Stimulated activated effector memory CD8-positive, alpha-beta T cell treated with anti-CD3 and anti-CD28 coated beads, Interleukin-12 subunit alpha, Interleukin-12 subunit beta, amount 100 ng/mL, for 72 hours (primary cell): ENCODE measurements at regions not wholly inside any gene's neighbourhood (a gene's known extent, or its start where the extent isn't known, plus 50 kb on each side); places are given as distances from the start of the nearest gene placed in this dataset.

Experiments
- ATAC-seq: fragments of 150-1000 bp; cut with Tn5 transposase; 2 replicates; pipeline ENCODE4 v1.10.0; 2021
- DNase-seq, 2 donors: peaks; one replicate each; pipeline ENCODE4 v3.0.0; 2021 to 2022; ENCODE audit warnings: low spot score in 2 of 2
- H3K27ac Mint-ChIP-seq: one replicate; pipeline ENCODE4 v1.8.0; 2022; ENCODE audit warnings: mild to moderate bottlenecking, mixed read lengths
- H3K36me3 Mint-ChIP-seq: one replicate; pipeline ENCODE4 v1.8.0; 2022; ENCODE audit warnings: mild to moderate bottlenecking, mixed read lengths
- H3K4me1 Mint-ChIP-seq: one replicate; pipeline ENCODE4 v1.8.0; 2022; ENCODE audit warnings: mixed read lengths
- H3K4me3 Mint-ChIP-seq: one replicate; pipeline ENCODE4 v1.8.0; 2022; ENCODE audit warnings: mild to moderate bottlenecking, mixed read lengths
- H3K9me3 Mint-ChIP-seq: one replicate; pipeline ENCODE4 v1.8.0; 2022; ENCODE audit warnings: mixed read lengths

- H3K27ac Mint-ChIP-seq: no peak overlapping the region
- H3K36me3 Mint-ChIP-seq: no peaks in the 10 kb centered on the region
- ATAC-seq: no peak
- no peak overlapping the region for H3K4me3 Mint-ChIP-seq
- H3K9me3 Mint-ChIP-seq: peaks cover 15% of the 10 kb centered on the region
- DNase-seq: no peak
- no peaks in the 10 kb centered on the region for H3K4me1 Mint-ChIP-seq
Measured at GRCh38 chr3:76078101-76078500, 292.8 kb upstream of the ZNF717 start.

GRCh38 chr3:76083992-76084391, 298.6 kb upstream of the ZNF717 start:
- no peaks in the 10 kb centered on the region for H3K36me3 Mint-ChIP-seq
- DNase-seq: no peak

GRCh38 chr3:76096036-76096435, 310.7 kb upstream of the ZNF717 start:
- no peak overlapping the region for H3K27ac Mint-ChIP-seq
- no peak overlapping the region for H3K4me3 Mint-ChIP-seq
- DNase-seq (no peak), ATAC-seq (no peak)
- no peaks in the 10 kb centered on the region for H3K4me1 Mint-ChIP-seq
- H3K9me3 Mint-ChIP-seq: peaks cover 14% of the 10 kb centered on the region
- no peaks in the 10 kb centered on the region for H3K36me3 Mint-ChIP-seq

More at GRCh38 chr3:76083992-76084391, 298.6 kb upstream of the ZNF717 start:
- no peak overlapping the region for H3K27ac Mint-ChIP-seq
- H3K4me3 Mint-ChIP-seq: no peak overlapping the region
- no peaks in the 10 kb centered on the region for H3K4me1 Mint-ChIP-seq
- H3K9me3 Mint-ChIP-seq: peaks cover 36% of the 10 kb centered on the region
- no peak for ATAC-seq

GRCh38 chr3:76096836-76097588, 311.7 kb upstream of the ZNF717 start:
- H3K9me3 Mint-ChIP-seq: peaks cover 10% of the 10 kb centered on the region
- no peaks in the 10 kb centered on the region for H3K4me1 Mint-ChIP-seq
- ATAC-seq: no peak
- H3K4me3 Mint-ChIP-seq: no peak overlapping the region
- DNase-seq: no peak
- H3K36me3 Mint-ChIP-seq: no peaks in the 10 kb centered on the region
- H3K27ac Mint-ChIP-seq: no peak overlapping the region

GRCh38 chr3:76097589-76097969, 312.2 kb upstream of the ZNF717 start:
- ATAC-seq: no peak
- no peak for DNase-seq
- Mint-ChIP-seq H3K27ac (no peak overlapping the region), H3K9me3 (peaks cover 9% of the 10 kb centered on the region), H3K4me1 (no peaks in the 10 kb centered on the region), H3K4me3 (no peak overlapping the region), H3K36me3 (no peaks in the 10 kb centered on the region)

- DNase-seq: no peak
- peaks cover 16% of the 10 kb centered on the region for H3K9me3 Mint-ChIP-seq
- no peak overlapping the region for H3K27ac Mint-ChIP-seq
- H3K4me1 Mint-ChIP-seq: no peaks in the 10 kb centered on the region
- ATAC-seq: no peak
- H3K36me3 Mint-ChIP-seq: no peaks in the 10 kb centered on the region
- no peak overlapping the region for H3K4me3 Mint-ChIP-seq
Measured at GRCh38 chr3:76099956-76100355, 314.6 kb upstream of the ZNF717 start.

- DNase-seq (no peak), ATAC-seq (no peak)
- H3K27ac Mint-ChIP-seq: no peak overlapping the region
Measured at GRCh38 chr3:76107935-76108570, 322.7 kb upstream of the ZNF717 start.

GRCh38 chr3:76111808-76112207, 326.5 kb upstream of the ZNF717 start:
- ATAC-seq (no peak), DNase-seq (no peak)
- no peaks in the 10 kb centered on the region for H3K36me3 Mint-ChIP-seq
- no peaks in the 10 kb centered on the region for H3K4me1 Mint-ChIP-seq
- H3K9me3 Mint-ChIP-seq: peaks cover 9% of the 10 kb centered on the region
- H3K27ac Mint-ChIP-seq: no peak overlapping the region
- H3K4me3 Mint-ChIP-seq: no peak overlapping the region

More at GRCh38 chr3:76107935-76108570, 322.7 kb upstream of the ZNF717 start:
- Mint-ChIP-seq H3K4me3 (no peak overlapping the region), H3K36me3 (no peaks in the 10 kb centered on the region), H3K4me1 (no peaks in the 10 kb centered on the region), H3K9me3 (peaks cover 14% of the 10 kb centered on the region)

GRCh38 chr3:76122007-76122406, 336.7 kb upstream of the ZNF717 start:
- Mint-ChIP-seq H3K4me3 (no peak overlapping the region), H3K9me3 (peaks cover 17% of the 10 kb centered on the region), H3K4me1 (no peaks in the 10 kb centered on the region), H3K27ac (no peak overlapping the region), H3K36me3 (no peaks in the 10 kb centered on the region)
- ATAC-seq (no peak), DNase-seq (no peak)

- H3K4me1 Mint-ChIP-seq: no peaks in the 10 kb centered on the region
- no peak overlapping the region for H3K27ac Mint-ChIP-seq
- H3K9me3 Mint-ChIP-seq: peaks cover 5% of the 10 kb centered on the region
Measured at GRCh38 chr3:76129441-76129840, 344.1 kb upstream of the ZNF717 start.

GRCh38 chr3:76131396-76132153, 346.2 kb upstream of the ZNF717 start:
- no peaks in the 10 kb centered on the region for H3K36me3 Mint-ChIP-seq
- H3K9me3 Mint-ChIP-seq: peaks cover 5% of the 10 kb centered on the region
- no peaks in the 10 kb centered on the region for H3K4me1 Mint-ChIP-seq
- DNase-seq: no peak
- H3K4me3 Mint-ChIP-seq: no peak overlapping the region
- no peak overlapping the region for H3K27ac Mint-ChIP-seq
- no peak for ATAC-seq

More at GRCh38 chr3:76129441-76129840, 344.1 kb upstream of the ZNF717 start:
- no peaks in the 10 kb centered on the region for H3K36me3 Mint-ChIP-seq
- H3K4me3 Mint-ChIP-seq: no peak overlapping the region
- DNase-seq (no peak), ATAC-seq (no peak)

GRCh38 chr3:76132154-76132470, 346.8 kb upstream of the ZNF717 start:
- ATAC-seq: no peak
- Mint-ChIP-seq H3K4me1 (no peaks in the 10 kb centered on the region), H3K27ac (no peak overlapping the region), H3K36me3 (no peaks in the 10 kb centered on the region), H3K9me3 (peaks cover 5% of the 10 kb centered on the region), H3K4me3 (no peak overlapping the region)
- DNase-seq: no peak

GRCh38 chr3:76134166-76134565, 348.8 kb upstream of the ZNF717 start:
- peaks cover 5% of the 10 kb centered on the region for H3K9me3 Mint-ChIP-seq
- H3K27ac Mint-ChIP-seq: no peak overlapping the region
- no peak overlapping the region for H3K4me3 Mint-ChIP-seq
- no peak for ATAC-seq
- H3K36me3 Mint-ChIP-seq: no peaks in the 10 kb centered on the region
- no peak for DNase-seq
- no peaks in the 10 kb centered on the region for H3K4me1 Mint-ChIP-seq

GRCh38 chr3:76138921-76139320, 353.6 kb upstream of the ZNF717 start:
- Mint-ChIP-seq H3K36me3 (no peaks in the 10 kb centered on the region), H3K27ac (no peak overlapping the region), H3K9me3 (peaks cover 4% of the 10 kb centered on the region), H3K4me3 (no peak overlapping the region), H3K4me1 (no peaks in the 10 kb centered on the region)
- DNase-seq: no peak
- ATAC-seq: no peak

GRCh38 chr3:76147846-76148245, 362.5 kb upstream of the ZNF717 start:
- no peak for ATAC-seq
- Mint-ChIP-seq H3K36me3 (no peaks in the 10 kb centered on the region), H3K4me3 (no peak overlapping the region), H3K27ac (no peak overlapping the region), H3K9me3 (peaks cover 8% of the 10 kb centered on the region), H3K4me1 (no peaks in the 10 kb centered on the region)
- no peak for DNase-seq

GRCh38 chr3:76152028-76152427, 366.7 kb upstream of the ZNF717 start:
- Mint-ChIP-seq H3K27ac (no peak overlapping the region), H3K4me3 (no peak overlapping the region), H3K4me1 (no peaks in the 10 kb centered on the region), H3K9me3 (peaks cover 3% of the 10 kb centered on the region), H3K36me3 (no peaks in the 10 kb centered on the region)
- DNase-seq (no peak), ATAC-seq (no peak)
